B cell (primary cell): ENCODE measurements at regions not wholly inside any gene's neighbourhood (a gene's known extent, or its start where the extent isn't known, plus 50 kb on each side); places are given as distances from the start of the nearest gene placed in this dataset.

Experiments
- ATAC-seq: fragments of 200-7000 bp; cut with Tn5 transposase; one replicate; pipeline ENCODE4 v1.10.0; 2021; ENCODE audit warnings: low read depth, mild to moderate bottlenecking, moderate number of reproducible peaks, moderate library complexity
- CTCF ChIA-PET: fragments of 350-600 bp; sonication (Branson Sonifier 250); formaldehyde crosslinking; loops from one replicate; lab custom pipeline; 2021; ENCODE audit warnings: antibody characterized with exemption, inconsistent platforms; lab: Charles Lee
- POLR2A ChIA-PET: fragments of 350-600 bp; sonication (Branson Sonifier 250); formaldehyde crosslinking; loops from one replicate; lab custom pipeline; 2021; ENCODE audit warnings: antibody characterized with exemption; lab: Charles Lee
- DNase-seq: peaks from one replicate; pipeline ENCODE4 v3.0.0; 2013
- H2AFZ ChIP-seq: 2 replicates; pipeline ENCODE4 v1.6.1; 2012; ENCODE audit warnings: mild to moderate bottlenecking, low read depth, low read length; ENCODE audit not compliant: insufficient read depth, poor library complexity, severe bottlenecking
- H3K27ac ChIP-seq, 2 donors: 1 replicate in 1 of 2; 2 replicates in 1 of 2; pipeline ENCODE4 v1.5.1; 2012 to 2013; ENCODE audit warnings: low read length in 2 of 2, mild to moderate bottlenecking in 2 of 2, moderate library complexity in 1 of 2
- H3K27me3 ChIP-seq, 4 experiments: fragments of 200-600 bp in 1 of 4; sonication (generic) in 1 of 4; replicated peaks in 1 of 4; 1 replicate in 2 of 4; 2 replicates in 2 of 4; pipeline versions ENCODE4 v1.6.1 to v1.7.0; 2013 to 2016; ENCODE audit warnings: low read length in 3 of 4, mild to moderate bottlenecking in 2 of 4, mixed read lengths in 1 of 4, moderate library complexity in 1 of 4; ENCODE audit not compliant: insufficient read depth in 4 of 4, control insufficient read depth in 3 of 4; ENCODE audit errors: control extremely low read depth in 1 of 4
- H3K36me3 ChIP-seq, 2 experiments: replicated peaks in 1 of 2; 1 replicate in 1 of 2; 2 replicates in 1 of 2; pipeline versions ENCODE4 v1.6.1 to v1.7.1; 2013; ENCODE audit warnings: low read length in 1 of 2; ENCODE audit not compliant: insufficient read depth in 2 of 2, control insufficient read depth in 1 of 2; ENCODE audit errors: control extremely low read depth in 1 of 2, extremely low read depth in 1 of 2
- H3K4me1 ChIP-seq, 2 donors: fragments of 200-600 bp in 1 of 2; sonication (generic) in 1 of 2; 1 replicate in 1 of 2; 2 replicates in 1 of 2; pipeline versions ENCODE4 v1.5.1 to v1.6.1; 2013 to 2017; ENCODE audit warnings: low read length in 2 of 2; ENCODE audit not compliant: control insufficient read depth in 2 of 2, insufficient read depth in 2 of 2
- H3K4me2 ChIP-seq: replicated peaks from 2 replicates; pipeline ENCODE3; 2012; ENCODE audit warnings: mild to moderate bottlenecking, low read depth, low read length; ENCODE audit not compliant: poor library complexity, severe bottlenecking
- H3K4me3 ChIP-seq, 5 experiments: fragments of 200-600 bp in 1 of 5; sonication (generic) in 1 of 5; 1 replicate in 3 of 5; 2 replicates in 2 of 5; pipeline versions ENCODE4 v1.5.1 to v1.7.0; 2011 to 2016; ENCODE audit warnings: low read length in 4 of 5, mild to moderate bottlenecking in 4 of 5, low read depth in 2 of 5, control low read depth in 1 of 5, moderate library complexity in 1 of 5; ENCODE audit not compliant: insufficient read depth in 1 of 5; ENCODE audit errors: control extremely low read depth in 1 of 5, extremely low read depth in 1 of 5
- H3K79me2 ChIP-seq: fragments of 200-600 bp; sonication (generic); one replicate; pipeline ENCODE4 v1.6.0; 2016; ENCODE audit warnings: low read length; ENCODE audit not compliant: control insufficient read depth, insufficient read depth
- H3K9ac ChIP-seq: fragments of 200-600 bp; sonication (generic); 2 replicates; pipeline ENCODE4 v1.6.1; 2017; ENCODE audit warnings: mild to moderate bottlenecking, low read length, moderate library complexity
- H3K9me3 ChIP-seq, 3 donors: one replicate each; pipeline versions ENCODE4 v1.6.1 to v1.7.1; 2013; ENCODE audit warnings: low read length in 2 of 3; ENCODE audit not compliant: control insufficient read depth in 2 of 3, insufficient read depth in 1 of 3; ENCODE audit errors: control extremely low read depth in 1 of 3
- H4K20me1 ChIP-seq: 2 replicates; pipeline ENCODE4 v1.6.0; 2012; ENCODE audit warnings: mild to moderate bottlenecking, low read length; ENCODE audit not compliant: insufficient read depth, control insufficient read depth, poor library complexity, severe bottlenecking
- H3K27ac Mint-ChIP-seq: one replicate; pipeline ENCODE4 v1.8.0; 2021; ENCODE audit warnings: mixed read lengths
- H3K27me3 Mint-ChIP-seq: one replicate; pipeline ENCODE4 v1.8.0; 2021; ENCODE audit warnings: mixed read lengths
- H3K4me1 Mint-ChIP-seq: one replicate; pipeline ENCODE4 v1.8.0; 2021; ENCODE audit warnings: mixed read lengths
- H3K4me3 Mint-ChIP-seq: one replicate; pipeline ENCODE4 v1.8.0; 2021; ENCODE audit warnings: mixed read lengths
- H3K9me3 Mint-ChIP-seq: one replicate; pipeline ENCODE4 v1.8.0; 2022; ENCODE audit warnings: mixed read lengths; ENCODE audit not compliant: insufficient read depth
- EZH2 ChIP-seq: IDR thresholded peaks from 2 replicates; pipeline ENCODE4 v1.6.1; 2012; ENCODE audit warnings: borderline replicate concordance, low read depth, mild to moderate bottlenecking, moderate library complexity, low read length; ENCODE audit not compliant: insufficient read depth, poor library complexity, severe bottlenecking
- WGBS: methylation state at CpG from one replicate; pipeline ENCODE4 v1.1.5; 2013; ENCODE audit warnings: missing lambda C conversion rate; ENCODE audit not compliant: insufficient coverage; 5-methylcytosine and 5-hydroxymethylcytosine counted together
- intact Hi-C: fragments of 100-400 bp; cut with micrococcal nuclease; formaldehyde crosslinking; loops from one replicate; pipeline ENCODE4 v1.10.0; 2022
- TF ChIP-seq, protein P1 (sequence below): fragments of 200-600 bp; IDR thresholded peaks from one replicate; pipeline ENCODE4 v1.8.0; 2022; ENCODE audit warnings: antibody characterized with exemption, mild to moderate bottlenecking

DNA sequence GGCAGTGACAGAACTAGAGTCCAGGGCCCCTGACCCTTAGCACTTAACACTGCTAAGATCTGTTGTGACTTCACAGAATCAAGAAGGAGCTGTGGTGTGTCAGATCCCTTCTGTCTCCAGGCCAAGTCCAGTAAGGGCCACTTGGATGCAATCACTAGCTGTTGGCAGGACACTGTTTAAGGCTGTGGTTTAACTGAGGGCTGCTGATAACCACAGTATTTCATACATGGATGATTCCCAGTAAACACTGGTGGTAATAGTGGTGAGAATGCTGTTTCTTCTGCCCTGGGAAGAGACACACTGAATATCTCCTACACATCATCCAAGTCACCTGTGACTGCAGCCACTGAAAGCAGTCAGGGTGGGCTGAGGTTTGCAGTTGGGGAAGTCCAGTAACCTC, 77.7 kb upstream of the FBXO11 start:
- Histone ChIP-seq H3K27ac (no peak overlapping the region), H3K4me1 (peaks cover 2 to 3% of the 10 kb centered on the region in 2 donors), H3K4me2 (no peak overlapping the region), H2AFZ (no peak overlapping the region), H4K20me1 (no peaks in the 10 kb centered on the region), H3K36me3 (no peaks in the 10 kb centered on the region), H3K79me2 (no peaks in the 10 kb centered on the region), H3K9ac (no peak overlapping the region), H3K4me3 (no peak overlapping the region), H3K27me3 (no peaks in the 10 kb centered on the region), H3K9me3 (peaks cover 0 to 4% (median 2%) of the 10 kb centered on the region in 3 donors)
- Mint-ChIP-seq H3K9me3 (peaks cover 2% of the 10 kb centered on the region), H3K27ac (no peak overlapping the region), H3K4me1 (peaks cover 10% of the 10 kb centered on the region), H3K4me3 (no peak overlapping the region), H3K27me3 (peaks cover 3% of the 10 kb centered on the region)
- DNase-seq (no peak), ATAC-seq (no peak)
- POLR2A ChIA-PET, result no interaction called here
- TF ChIP-seq, protein P1, sequence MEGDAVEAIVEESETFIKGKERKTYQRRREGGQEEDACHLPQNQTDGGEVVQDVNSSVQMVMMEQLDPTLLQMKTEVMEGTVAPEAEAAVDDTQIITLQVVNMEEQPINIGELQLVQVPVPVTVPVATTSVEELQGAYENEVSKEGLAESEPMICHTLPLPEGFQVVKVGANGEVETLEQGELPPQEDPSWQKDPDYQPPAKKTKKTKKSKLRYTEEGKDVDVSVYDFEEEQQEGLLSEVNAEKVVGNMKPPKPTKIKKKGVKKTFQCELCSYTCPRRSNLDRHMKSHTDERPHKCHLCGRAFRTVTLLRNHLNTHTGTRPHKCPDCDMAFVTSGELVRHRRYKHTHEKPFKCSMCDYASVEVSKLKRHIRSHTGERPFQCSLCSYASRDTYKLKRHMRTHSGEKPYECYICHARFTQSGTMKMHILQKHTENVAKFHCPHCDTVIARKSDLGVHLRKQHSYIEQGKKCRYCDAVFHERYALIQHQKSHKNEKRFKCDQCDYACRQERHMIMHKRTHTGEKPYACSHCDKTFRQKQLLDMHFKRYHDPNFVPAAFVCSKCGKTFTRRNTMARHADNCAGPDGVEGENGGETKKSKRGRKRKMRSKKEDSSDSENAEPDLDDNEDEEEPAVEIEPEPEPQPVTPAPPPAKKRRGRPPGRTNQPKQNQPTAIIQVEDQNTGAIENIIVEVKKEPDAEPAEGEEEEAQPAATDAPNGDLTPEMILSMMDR, result no peak
- TF ChIP-seq EZH2, result no peak
- intact Hi-C loops, result no loop called here
- CTCF ChIA-PET, result no interaction called here

DNA sequence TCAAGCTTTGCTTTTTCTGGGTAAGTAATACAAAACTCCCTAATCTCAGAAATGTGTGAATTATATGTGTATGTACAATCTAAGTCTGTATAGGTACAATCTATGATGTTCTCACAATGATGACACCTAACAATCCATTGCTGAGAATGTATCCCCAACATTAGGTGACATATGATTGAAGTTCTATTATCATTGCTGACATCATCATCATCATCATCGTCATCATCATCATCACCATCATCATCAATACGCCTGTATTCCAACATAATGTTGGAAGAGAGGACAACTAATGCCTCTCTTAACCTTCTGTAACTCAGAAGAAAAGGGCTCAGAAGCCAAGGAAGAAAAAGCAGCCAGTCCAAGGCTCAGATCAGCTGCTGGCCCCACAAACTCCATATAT, 84.2 kb upstream of the FBXO11 start:
- Histone ChIP-seq H3K4me1 (no peaks in the 10 kb centered on the region), H3K9ac (no peak overlapping the region), H4K20me1 (no peaks in the 10 kb centered on the region), H3K36me3 (no peaks in the 10 kb centered on the region), H3K4me3 (no peak overlapping the region), H3K9me3 (peaks cover 0 to 2% (median 0%) of the 10 kb centered on the region in 3 donors), H3K27ac (no peak overlapping the region), H2AFZ (no peak overlapping the region), H3K79me2 (no peaks in the 10 kb centered on the region), H3K27me3 (no peaks in the 10 kb centered on the region), H3K4me2 (no peak overlapping the region)
- POLR2A ChIA-PET, result no interaction called here
- intact Hi-C loops, result no loop called here
- Mint-ChIP-seq H3K9me3 (no peaks in the 10 kb centered on the region), H3K4me3 (no peak overlapping the region), H3K27me3 (peaks cover 6% of the 10 kb centered on the region), H3K4me1 (no peaks in the 10 kb centered on the region), H3K27ac (no peak overlapping the region)
- ATAC-seq (no peak), DNase-seq (no peak)
- TF ChIP-seq EZH2, result no peak
- TF ChIP-seq, protein P1, result no peak
- no CpG with 5 or more reads among the region's 2 CpGs for WGBS
- CTCF ChIA-PET, result no interaction called here
